ENCODE measurements at regions not wholly inside any gene's neighbourhood (a gene's known extent, or its start where the extent isn't known, plus 50 kb on each side); places are given as distances from the start of the nearest gene placed in this dataset.

GRCh38 chr10:117609095-117609795 lies 66.7 kb downstream of the EMX2 start:
- TF ChIP-seq CTCF (conservative IDR thresholded peaks at IDR 0.05; ENCODE audit: low read depth, low read length): no peak
- TF ChIP-seq EZH2 (IDR thresholded peaks at IDR 0.05; ENCODE audit: borderline replicate concordance, low read depth, low read length, poor library complexity, severe bottlenecking): no peak

Data from A673 (cell line).